Activated naive CD4-positive, alpha-beta T cell treated with anti-CD3 and anti-CD28 coated beads for 36 hours (primary cell): ENCODE measurements at regions not wholly inside any gene's neighbourhood (a gene's known extent, or its start where the extent isn't known, plus 50 kb on each side); places are given as distances from the start of the nearest gene placed in this dataset.
"Not testable (repeated sequence)": the region's sequence is repeated elsewhere in the genome, so short reads cannot be mapped to it uniquely, and the experiment has no call there.

ENCODE experiments used
- CTCF ChIA-PET: fragments of 350-600 bp; sonication (Branson Sonifier 250); formaldehyde crosslinking; loops from one replicate; lab custom pipeline; 2021; ENCODE audit warnings: antibody characterized with exemption; lab: Charles Lee
- DNase-seq: peaks from one replicate; pipeline ENCODE4 v3.0.0-alpha.2; 2020
- H3K27ac Mint-ChIP-seq: one replicate; pipeline ENCODE4 v1.8.0; 2021; ENCODE audit warnings: mild to moderate bottlenecking, mixed read lengths
- H3K27me3 Mint-ChIP-seq: one replicate; pipeline ENCODE4 v1.8.0; 2021; ENCODE audit warnings: low read depth, mixed read lengths
- H3K36me3 Mint-ChIP-seq: one replicate; pipeline ENCODE4 v1.8.0; 2021; ENCODE audit warnings: low read depth, mixed read lengths
- H3K4me1 Mint-ChIP-seq: one replicate; pipeline ENCODE4 v1.8.0; 2021; ENCODE audit warnings: low read depth, mixed read lengths
- H3K4me3 Mint-ChIP-seq: one replicate; pipeline ENCODE4 v1.8.0; 2021; ENCODE audit warnings: mild to moderate bottlenecking, moderate library complexity, mixed read lengths
- H3K9me3 Mint-ChIP-seq: one replicate; pipeline ENCODE4 v1.8.0; 2021; ENCODE audit warnings: mixed read lengths
- intact Hi-C: fragments of 100-400 bp; cut with micrococcal nuclease; formaldehyde crosslinking; loops from one replicate; pipeline ENCODE4 v1.15.1; 2023

DNA sequence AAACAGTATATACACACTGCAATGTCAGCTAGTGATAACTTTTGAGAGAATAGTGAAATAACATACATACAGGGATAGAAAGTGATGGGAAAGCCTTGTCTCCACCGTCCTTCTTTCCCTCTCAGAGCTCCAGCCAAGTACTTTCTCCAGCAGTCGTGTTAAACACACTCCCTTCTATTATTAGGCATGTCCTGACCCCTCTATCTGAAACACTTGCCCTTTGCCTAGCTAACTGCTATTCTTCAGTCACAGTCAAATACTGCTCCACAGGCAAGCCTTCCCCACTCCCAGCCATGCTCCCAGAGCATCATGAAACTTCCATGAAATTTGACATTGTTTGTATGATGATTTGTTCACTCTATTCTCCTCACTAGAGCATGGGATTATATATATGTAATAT lies 291.1 kb downstream of the TRIML1 start:
- intact Hi-C loops, result no loop called here
- Mint-ChIP-seq H3K27ac (no peak overlapping the region), H3K9me3 (peaks cover 11% of the 10 kb centered on the region), H3K36me3 (no peaks in the 10 kb centered on the region), H3K4me1 (no peaks in the 10 kb centered on the region), H3K27me3 (no peaks in the 10 kb centered on the region), H3K4me3 (no peak overlapping the region)
- no peak for DNase-seq
- CTCF ChIA-PET, result no interaction called here

- no peaks in the 10 kb centered on the region for H3K4me1 Mint-ChIP-seq
- no peaks in the 10 kb centered on the region for H3K36me3 Mint-ChIP-seq
- peaks cover 12% of the 10 kb centered on the region for H3K9me3 Mint-ChIP-seq
- no peak overlapping the region for H3K4me3 Mint-ChIP-seq
- H3K27ac Mint-ChIP-seq, result no peak overlapping the region
- intact Hi-C loops, result no loop called here
- CTCF ChIA-PET, result no interaction called here
- H3K27me3 Mint-ChIP-seq, result no peaks in the 10 kb centered on the region
- DNase-seq, result no peak
Observed at GRCh38 chr4:188432328-188432727, 293.1 kb downstream of the TRIML1 start.

GRCh38 chr4:188433741-188434315 lies 294.6 kb downstream of the TRIML1 start:
- H3K36me3 Mint-ChIP-seq, result no peaks in the 10 kb centered on the region
- no peak overlapping the region for H3K4me3 Mint-ChIP-seq
- intact Hi-C loops, result no loop called here
- DNase-seq, result no peak
- no peaks in the 10 kb centered on the region for H3K27me3 Mint-ChIP-seq
- H3K9me3 Mint-ChIP-seq, result peaks cover 12% of the 10 kb centered on the region
- H3K4me1 Mint-ChIP-seq, result no peaks in the 10 kb centered on the region
- CTCF ChIA-PET, result no interaction called here
- no peak overlapping the region for H3K27ac Mint-ChIP-seq

- CTCF ChIA-PET, result interaction anchor here (1.0 kb wide), 1 partner anchor 18 kb away, joined by 3 read pairs; no protein-coding TSS in a partner anchor
- intact Hi-C loops, result no loop called here
Observed at GRCh38 chr4:188434643-188435042, 295.4 kb downstream of the TRIML1 start.

DNA sequence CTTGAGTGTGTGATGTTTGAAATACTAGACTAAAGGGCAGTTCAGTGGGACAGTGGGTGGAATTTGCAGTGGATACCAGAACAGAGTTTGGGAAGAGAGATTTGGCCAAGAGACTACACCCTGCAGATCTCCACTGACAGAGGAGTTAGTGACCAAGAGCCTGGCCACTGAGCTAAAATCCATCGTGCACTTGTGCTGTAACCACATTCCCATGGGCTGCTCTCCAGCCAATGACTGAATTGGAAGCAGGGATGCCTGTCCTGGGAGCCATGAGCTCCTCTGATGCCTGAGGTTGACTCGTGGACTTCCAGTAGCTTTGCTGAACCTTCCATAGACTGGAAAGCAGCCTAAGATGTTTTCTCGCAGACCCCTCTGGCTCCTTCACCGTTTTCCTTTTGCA lies 296.1 kb downstream of the TRIML1 start:
- CTCF ChIA-PET, result interaction anchor here (0.6 to 1.0 kb wide), 2 partner anchors 19 to 999 kb away, joined by 3 to 7 read pairs; no protein-coding TSS in a partner anchor
- H3K36me3 Mint-ChIP-seq, result no peaks in the 10 kb centered on the region
- H3K27me3 Mint-ChIP-seq, result no peaks in the 10 kb centered on the region
- DNase-seq, result no peak
- peaks cover 14% of the 10 kb centered on the region for H3K9me3 Mint-ChIP-seq
- H3K27ac Mint-ChIP-seq, result no peak overlapping the region
- H3K4me1 Mint-ChIP-seq, result no peaks in the 10 kb centered on the region
- intact Hi-C loops, result no loop called here
- H3K4me3 Mint-ChIP-seq, result no peak overlapping the region

More at GRCh38 chr4:188434643-188435042, 295.4 kb downstream of the TRIML1 start:
- DNase-seq, result no peak
- Mint-ChIP-seq H3K9me3 (peaks cover 12% of the 10 kb centered on the region), H3K27me3 (no peaks in the 10 kb centered on the region), H3K36me3 (no peaks in the 10 kb centered on the region), H3K4me3 (no peak overlapping the region), H3K27ac (no peak overlapping the region), H3K4me1 (no peaks in the 10 kb centered on the region)

DNA sequence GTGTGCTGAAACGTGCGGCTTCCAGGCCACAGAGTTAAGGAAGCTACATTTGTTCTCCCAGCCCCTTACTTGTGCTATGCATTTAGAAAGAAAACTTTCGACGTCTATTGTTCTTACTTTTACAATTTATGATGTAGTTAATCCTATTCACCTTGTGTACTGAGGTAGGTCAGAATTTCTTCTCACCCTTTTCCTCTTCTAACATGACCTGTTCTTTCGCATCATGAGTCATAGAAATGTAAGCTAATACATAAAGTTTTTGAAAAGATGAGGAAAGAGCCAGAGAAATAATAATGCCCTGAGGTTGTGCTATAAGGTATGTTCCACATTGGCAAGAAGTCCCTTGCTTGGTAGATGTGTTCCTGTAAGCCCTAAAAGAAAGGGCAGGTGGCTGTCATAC lies 298.3 kb downstream of the TRIML1 start:
- CTCF ChIA-PET, result no interaction called here

GRCh38 chr4:188438391-188438824 lies 299.2 kb downstream of the TRIML1 start:
- H3K27me3 Mint-ChIP-seq, H3K36me3 Mint-ChIP-seq, CTCF ChIA-PET, intact Hi-C loops, H3K4me3 Mint-ChIP-seq, DNase-seq, H3K4me1 Mint-ChIP-seq, H3K27ac Mint-ChIP-seq: not testable (repeated sequence)
- H3K9me3 Mint-ChIP-seq, result peaks cover 11% of the 10 kb centered on the region

More for the DNA sequence above, 298.3 kb downstream of the TRIML1 start:
- no peaks in the 10 kb centered on the region for H3K27me3 Mint-ChIP-seq
- H3K36me3 Mint-ChIP-seq, result no peaks in the 10 kb centered on the region
- peaks cover 12% of the 10 kb centered on the region for H3K9me3 Mint-ChIP-seq
- H3K27ac Mint-ChIP-seq, result no peak overlapping the region
- no peak for DNase-seq
- no peak overlapping the region for H3K4me3 Mint-ChIP-seq
- no peaks in the 10 kb centered on the region for H3K4me1 Mint-ChIP-seq
- intact Hi-C loops, result no loop called here

GRCh38 chr4:188439641-188440311 lies 300.5 kb downstream of the TRIML1 start:
- Mint-ChIP-seq H3K4me1 (no peaks in the 10 kb centered on the region), H3K4me3 (no peak overlapping the region), H3K36me3 (no peaks in the 10 kb centered on the region), H3K9me3 (peaks cover 8% of the 10 kb centered on the region), H3K27me3 (no peaks in the 10 kb centered on the region), H3K27ac (no peak overlapping the region)
- CTCF ChIA-PET, result no interaction called here
- intact Hi-C loops, result no loop called here
- no peak for DNase-seq

GRCh38 chr4:188444500-188444899 lies 305.3 kb downstream of the TRIML1 start:
- peaks cover 5% of the 10 kb centered on the region for H3K9me3 Mint-ChIP-seq
- intact Hi-C loops, result no loop called here
- H3K27me3 Mint-ChIP-seq, result no peaks in the 10 kb centered on the region
- H3K27ac Mint-ChIP-seq, result no peak overlapping the region
- H3K4me1 Mint-ChIP-seq, result no peaks in the 10 kb centered on the region
- no peak overlapping the region for H3K4me3 Mint-ChIP-seq
- no peak for DNase-seq
- CTCF ChIA-PET, result no interaction called here
- no peaks in the 10 kb centered on the region for H3K36me3 Mint-ChIP-seq

GRCh38 chr4:188448996-188449395 lies 309.8 kb downstream of the TRIML1 start:
- CTCF ChIA-PET, H3K9me3 Mint-ChIP-seq, DNase-seq, H3K4me3 Mint-ChIP-seq, intact Hi-C loops, H3K4me1 Mint-ChIP-seq, H3K36me3 Mint-ChIP-seq, H3K27me3 Mint-ChIP-seq, H3K27ac Mint-ChIP-seq: not testable (repeated sequence)

DNA sequence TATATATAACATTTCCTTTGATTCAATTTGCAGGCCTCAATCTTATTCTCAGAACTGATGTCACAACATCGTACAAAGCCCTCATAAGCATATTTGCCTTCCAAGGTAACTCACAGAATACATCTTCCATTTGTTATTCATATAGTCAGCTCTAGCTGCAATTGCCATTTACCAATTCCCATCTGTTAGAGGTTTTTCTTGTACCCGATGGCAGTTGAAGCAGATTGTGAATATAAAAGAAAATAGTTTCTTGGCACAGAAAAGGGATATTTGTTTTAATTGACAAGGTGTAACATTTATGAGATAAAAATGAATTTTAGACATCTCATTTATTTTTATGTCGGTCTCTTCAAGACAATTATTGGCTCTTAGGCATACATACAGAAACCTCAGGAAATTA lies 311.3 kb downstream of the TRIML1 start:
- Mint-ChIP-seq H3K9me3 (peaks cover 3% of the 10 kb centered on the region), H3K27ac (no peak overlapping the region), H3K27me3 (peaks cover 1% of the 10 kb centered on the region), H3K4me1 (no peaks in the 10 kb centered on the region), H3K4me3 (no peak overlapping the region), H3K36me3 (no peaks in the 10 kb centered on the region)
- intact Hi-C loops, result no loop called here
- CTCF ChIA-PET, result no interaction called here
- DNase-seq, result no peak

DNA sequence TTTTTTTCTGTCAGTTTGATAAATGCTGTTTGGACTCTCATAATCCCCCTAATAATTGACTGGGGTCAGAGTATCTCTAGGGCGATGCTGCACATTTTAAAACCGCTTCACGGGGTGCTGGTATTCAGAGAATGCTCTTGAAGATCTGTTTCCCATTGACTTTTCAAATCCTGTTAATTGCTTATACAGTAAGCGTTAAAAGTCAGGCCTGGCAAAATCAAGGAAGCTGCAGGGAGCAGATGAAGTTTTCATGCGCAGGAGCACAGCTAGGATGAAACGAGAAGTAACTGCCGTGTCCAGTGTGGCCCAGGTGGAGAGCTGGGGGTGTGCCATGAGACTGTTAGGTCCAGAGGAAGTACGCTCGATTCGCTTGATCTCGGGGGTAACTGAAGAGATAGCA lies 312.9 kb downstream of the TRIML1 start:
- no peak for DNase-seq
- Mint-ChIP-seq H3K9me3 (peaks cover 3% of the 10 kb centered on the region), H3K4me3 (no peak overlapping the region), H3K4me1 (no peaks in the 10 kb centered on the region), H3K27me3 (peaks cover 2% of the 10 kb centered on the region), H3K27ac (no peak overlapping the region), H3K36me3 (no peaks in the 10 kb centered on the region)
- intact Hi-C loops, result no loop called here
- CTCF ChIA-PET, result no interaction called here

DNA sequence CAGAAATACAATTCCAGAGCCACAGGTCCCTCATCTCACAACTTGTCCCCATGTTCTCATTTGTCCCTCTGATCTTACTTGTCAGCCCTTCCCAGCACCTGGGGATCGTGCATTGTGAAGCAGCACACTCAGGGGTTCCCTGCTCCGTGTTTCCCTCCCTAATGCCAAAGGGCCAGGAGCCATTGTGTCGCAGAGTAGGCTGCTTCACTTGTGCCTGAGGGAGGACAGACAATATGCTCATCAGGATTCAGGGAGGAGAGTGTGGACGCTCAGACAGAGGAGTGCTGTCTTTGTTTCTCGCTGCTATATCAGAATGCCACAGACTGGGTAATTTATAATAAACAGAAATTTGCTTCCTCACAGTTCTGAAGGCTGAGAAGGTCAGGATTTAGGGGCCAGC lies 315.3 kb downstream of the TRIML1 start:
- Mint-ChIP-seq H3K36me3 (no peaks in the 10 kb centered on the region), H3K27ac (no peak overlapping the region), H3K4me3 (no peak overlapping the region), H3K27me3 (peaks cover 2% of the 10 kb centered on the region), H3K9me3 (peaks cover 3% of the 10 kb centered on the region), H3K4me1 (no peaks in the 10 kb centered on the region)
- intact Hi-C loops, result no loop called here
- CTCF ChIA-PET, result no interaction called here
- DNase-seq, result no peak
